Glutamatergic neuron (in vitro differentiated cells): ENCODE measurements at regions not wholly inside any gene's neighbourhood (a gene's known extent, or its start where the extent isn't known, plus 50 kb on each side); places are given as distances from the start of the nearest gene placed in this dataset.

Experiments
- DNase-seq: peaks from one replicate; pipeline ENCODE4 v3.0.0; 2022
- H3K27ac Mint-ChIP-seq: one replicate; pipeline ENCODE4 v1.8.0; 2020; ENCODE audit warnings: mild to moderate bottlenecking, mixed read lengths, inconsistent platforms; ENCODE audit not compliant: unreplicated experiment
- H3K27me3 Mint-ChIP-seq: one replicate; pipeline ENCODE4 v1.8.0; 2020; ENCODE audit warnings: mild to moderate bottlenecking, moderate library complexity, mixed read lengths, inconsistent platforms; ENCODE audit not compliant: unreplicated experiment
- H3K36me3 Mint-ChIP-seq: one replicate; pipeline ENCODE4 v1.8.0; 2020; ENCODE audit warnings: mild to moderate bottlenecking, mixed read lengths, inconsistent platforms; ENCODE audit not compliant: unreplicated experiment
- H3K4me1 Mint-ChIP-seq: one replicate; pipeline ENCODE4 v1.8.0; 2020; ENCODE audit warnings: mild to moderate bottlenecking, low read depth, mixed read lengths, inconsistent platforms; ENCODE audit not compliant: unreplicated experiment
- H3K4me3 Mint-ChIP-seq: one replicate; pipeline ENCODE4 v1.8.0; 2020; ENCODE audit warnings: mild to moderate bottlenecking, mixed read lengths, inconsistent platforms; ENCODE audit not compliant: unreplicated experiment
- H3K9me3 Mint-ChIP-seq: one replicate; pipeline ENCODE4 v1.8.0; 2020; ENCODE audit warnings: mild to moderate bottlenecking, moderate library complexity, mixed read lengths, inconsistent platforms; ENCODE audit not compliant: unreplicated experiment
- TF ChIP-seq, protein P1 (sequence below): fragments of 200-600 bp; sonication (generic); IDR thresholded peaks from one replicate; pipeline ENCODE4 v1.5.0; 2021; ENCODE audit not compliant: partially characterized antibody, unreplicated experiment

GRCh38 chrX:39779952-39780783 is 317.6 kb downstream of the BCOR start:
- Mint-ChIP-seq H3K36me3 (no peaks in the 10 kb centered on the region), H3K4me1 (no peaks in the 10 kb centered on the region), H3K27ac (no peak overlapping the region), H3K9me3 (no peaks in the 10 kb centered on the region), H3K27me3 (peaks cover 3% of the 10 kb centered on the region), H3K4me3 (no peak overlapping the region)
- DNase-seq: no peak
- TF ChIP-seq, protein P1, sequence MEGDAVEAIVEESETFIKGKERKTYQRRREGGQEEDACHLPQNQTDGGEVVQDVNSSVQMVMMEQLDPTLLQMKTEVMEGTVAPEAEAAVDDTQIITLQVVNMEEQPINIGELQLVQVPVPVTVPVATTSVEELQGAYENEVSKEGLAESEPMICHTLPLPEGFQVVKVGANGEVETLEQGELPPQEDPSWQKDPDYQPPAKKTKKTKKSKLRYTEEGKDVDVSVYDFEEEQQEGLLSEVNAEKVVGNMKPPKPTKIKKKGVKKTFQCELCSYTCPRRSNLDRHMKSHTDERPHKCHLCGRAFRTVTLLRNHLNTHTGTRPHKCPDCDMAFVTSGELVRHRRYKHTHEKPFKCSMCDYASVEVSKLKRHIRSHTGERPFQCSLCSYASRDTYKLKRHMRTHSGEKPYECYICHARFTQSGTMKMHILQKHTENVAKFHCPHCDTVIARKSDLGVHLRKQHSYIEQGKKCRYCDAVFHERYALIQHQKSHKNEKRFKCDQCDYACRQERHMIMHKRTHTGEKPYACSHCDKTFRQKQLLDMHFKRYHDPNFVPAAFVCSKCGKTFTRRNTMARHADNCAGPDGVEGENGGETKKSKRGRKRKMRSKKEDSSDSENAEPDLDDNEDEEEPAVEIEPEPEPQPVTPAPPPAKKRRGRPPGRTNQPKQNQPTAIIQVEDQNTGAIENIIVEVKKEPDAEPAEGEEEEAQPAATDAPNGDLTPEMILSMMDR: no peak

- Mint-ChIP-seq H3K36me3 (no peaks in the 10 kb centered on the region), H3K4me1 (no peaks in the 10 kb centered on the region), H3K27me3 (peaks cover 3% of the 10 kb centered on the region), H3K27ac (no peak overlapping the region), H3K9me3 (no peaks in the 10 kb centered on the region), H3K4me3 (no peak overlapping the region)
- DNase-seq: no peak
- TF ChIP-seq, protein P1: no peak
These were observed 315.5 kb downstream of the BCOR start for GRCh38 chrX:39782276-39782675.

- DNase-seq: no peak
- no peaks in the 10 kb centered on the region for H3K9me3 Mint-ChIP-seq
- H3K4me3 Mint-ChIP-seq: no peak overlapping the region
- TF ChIP-seq, protein P1: no peak
- no peaks in the 10 kb centered on the region for H3K36me3 Mint-ChIP-seq
- H3K27ac Mint-ChIP-seq: no peak overlapping the region
- no peaks in the 10 kb centered on the region for H3K4me1 Mint-ChIP-seq
- peaks cover 1% of the 10 kb centered on the region for H3K27me3 Mint-ChIP-seq
These were observed 309.8 kb downstream of the BCOR start for GRCh38 chrX:39787999-39788398.

GRCh38 chrX:39788521-39788920 is 309.2 kb downstream of the BCOR start:
- Mint-ChIP-seq H3K4me3 (no peak overlapping the region), H3K36me3 (no peaks in the 10 kb centered on the region), H3K27ac (no peak overlapping the region), H3K27me3 (peaks cover 1% of the 10 kb centered on the region), H3K9me3 (no peaks in the 10 kb centered on the region), H3K4me1 (no peaks in the 10 kb centered on the region)
- no peak for DNase-seq
- TF ChIP-seq, protein P1: no peak

DNA sequence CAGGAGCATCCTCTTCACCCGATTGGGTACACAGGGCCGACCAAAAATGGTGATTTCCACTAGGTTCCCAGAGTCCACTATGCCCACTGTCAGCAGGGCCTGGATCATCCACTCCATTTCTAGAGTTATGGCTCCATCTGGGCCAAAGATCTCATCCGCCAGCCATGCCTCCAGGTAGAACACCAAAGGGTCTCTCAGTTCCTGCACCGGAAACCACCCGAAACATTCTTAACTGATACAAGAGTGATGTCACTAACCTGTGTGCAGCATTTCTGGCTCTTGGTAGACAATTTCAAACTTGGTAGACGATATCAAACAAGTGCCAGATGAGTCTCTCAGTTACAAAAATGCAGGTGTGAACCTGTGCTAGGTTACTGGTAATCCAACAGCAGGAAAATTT is 306.1 kb downstream of the BCOR start:
- H3K27me3 Mint-ChIP-seq: no peaks in the 10 kb centered on the region
- no peak overlapping the region for H3K27ac Mint-ChIP-seq
- TF ChIP-seq, protein P1: no peak
- no peak for DNase-seq
- H3K9me3 Mint-ChIP-seq: no peaks in the 10 kb centered on the region
- no peaks in the 10 kb centered on the region for H3K36me3 Mint-ChIP-seq
- no peak overlapping the region for H3K4me3 Mint-ChIP-seq
- peaks cover 7% of the 10 kb centered on the region for H3K4me1 Mint-ChIP-seq
